ENCODE measurements at regions not wholly inside any gene's neighbourhood (a gene's known extent, or its start where the extent isn't known, plus 50 kb on each side); places are given as distances from the start of the nearest gene placed in this dataset.
"Not testable (repeated sequence)": the region's sequence is repeated elsewhere in the genome, so short reads cannot be mapped to it uniquely, and the experiment has no call there.

- no peak overlapping the region for H3K9ac ChIP-seq (ENCODE audit: insufficient read depth in 1 of 2, low read length in 2 of 2)
- no peak overlapping the region for H3K4me3 ChIP-seq
- ATAC-seq (ENCODE audit: insufficient read depth, low FRiP score) (no peak), DNase-seq (no peak)
- peaks cover 0 to 3% (median 0%) of the 10 kb centered on the region in 4 donors for H3K9me3 ChIP-seq (ENCODE audit: control insufficient read depth in 4 of 4, insufficient read depth in 3 of 4, low read length in 3 of 4)
- no peaks in the 10 kb centered on the region for H3K36me3 ChIP-seq (ENCODE audit: control insufficient read depth in 4 of 4, insufficient read depth in 4 of 4, low read length in 4 of 4)
- TF ChIP-seq CTCF (IDR thresholded peaks at IDR 0.05; ENCODE audit: control extremely low read depth, extremely low read depth) = no peak
- H3K27ac ChIP-seq (ENCODE audit: low read depth in 1 of 2, low read length in 1 of 2) = no peak overlapping the region
- no peaks in the 10 kb centered on the region for H3K4me1 ChIP-seq (ENCODE audit: control insufficient read depth in 5 of 5, insufficient read depth in 5 of 5, low read length in 5 of 5)
- WGBS, 2 donors = 76 to 86% methylated on average over 3 of the region's 3 CpGs
- no peaks in the 10 kb centered on the region for H3K27me3 ChIP-seq (ENCODE audit: control insufficient read depth in 3 of 3, insufficient read depth in 3 of 3, low read length in 2 of 3)
Observed at GRCh38 chr6:125586074-125586473, 163.4 kb upstream of the HEY2 start.

- WGBS, 2 donors = 97 to 99% methylated on average over 1 of the region's 1 CpG
- Histone ChIP-seq H3K27ac (ENCODE audit: low read depth in 1 of 2, low read length in 1 of 2) (no peak overlapping the region), H3K27me3 (ENCODE audit: control insufficient read depth in 3 of 3, insufficient read depth in 3 of 3, low read length in 2 of 3) (no peaks in the 10 kb centered on the region), H3K4me3 (no peak overlapping the region), H3K4me1 (ENCODE audit: control insufficient read depth in 5 of 5, insufficient read depth in 5 of 5, low read length in 5 of 5) (no peaks in the 10 kb centered on the region), H3K9ac (ENCODE audit: insufficient read depth in 1 of 2, low read length in 2 of 2) (no peak overlapping the region), H3K36me3 (ENCODE audit: control insufficient read depth in 4 of 4, insufficient read depth in 4 of 4, low read length in 4 of 4) (no peaks in the 10 kb centered on the region), H3K9me3 (ENCODE audit: control insufficient read depth in 4 of 4, insufficient read depth in 3 of 4, low read length in 3 of 4) (peaks cover 0 to 3% (median 0%) of the 10 kb centered on the region in 4 donors)
- TF ChIP-seq CTCF (IDR thresholded peaks at IDR 0.05; ENCODE audit: control extremely low read depth, extremely low read depth) = no peak
- no peak for DNase-seq
- no peak for ATAC-seq (ENCODE audit: insufficient read depth, low FRiP score)
Observed at GRCh38 chr6:125586605-125587004, 162.8 kb upstream of the HEY2 start.

- Histone ChIP-seq H3K9me3 (ENCODE audit: control insufficient read depth in 4 of 4, insufficient read depth in 3 of 4, low read length in 3 of 4) (peaks cover 0 to 3% (median 0%) of the 10 kb centered on the region in 4 donors), H3K9ac (ENCODE audit: insufficient read depth in 1 of 2, low read length in 2 of 2) (no peak overlapping the region), H3K27me3 (ENCODE audit: control insufficient read depth in 3 of 3, insufficient read depth in 3 of 3, low read length in 2 of 3) (no peaks in the 10 kb centered on the region), H3K27ac (ENCODE audit: low read depth in 1 of 2, low read length in 1 of 2) (peak overlapping the region in 1 of 2 donors; percentile 67), H3K36me3 (ENCODE audit: control insufficient read depth in 4 of 4, insufficient read depth in 4 of 4, low read length in 4 of 4) (no peaks in the 10 kb centered on the region), H3K4me1 (ENCODE audit: control insufficient read depth in 5 of 5, insufficient read depth in 5 of 5, low read length in 5 of 5) (no peaks in the 10 kb centered on the region), H3K4me3 (no peak overlapping the region)
- DNase-seq = no peak
- 73 to 80% methylated on average over 11 of the region's 11 CpGs for WGBS, 2 donors
- ATAC-seq (ENCODE audit: insufficient read depth, low FRiP score) = no peak
- TF ChIP-seq CTCF (IDR thresholded peaks at IDR 0.05; ENCODE audit: control extremely low read depth, extremely low read depth) = no peak
Observed at GRCh38 chr6:125587666-125588632, 161.5 kb upstream of the HEY2 start.

GRCh38 chr6:125591796-125592195, 157.6 kb upstream of the HEY2 start:
- not testable (repeated sequence) for H3K4me3 ChIP-seq; H3K9me3 ChIP-seq (ENCODE audit: control insufficient read depth in 4 of 4, insufficient read depth in 3 of 4, low read length in 3 of 4); H3K4me1 ChIP-seq (ENCODE audit: control insufficient read depth in 5 of 5, insufficient read depth in 5 of 5, low read length in 5 of 5); H3K9ac ChIP-seq (ENCODE audit: insufficient read depth in 1 of 2, low read length in 2 of 2); ATAC-seq (ENCODE audit: insufficient read depth, low FRiP score); DNase-seq; H3K27me3 ChIP-seq (ENCODE audit: control insufficient read depth in 3 of 3, insufficient read depth in 3 of 3, low read length in 2 of 3); H3K36me3 ChIP-seq (ENCODE audit: control insufficient read depth in 4 of 4, insufficient read depth in 4 of 4, low read length in 4 of 4); H3K27ac ChIP-seq (ENCODE audit: low read depth in 1 of 2, low read length in 1 of 2)
- 85 to 96% methylated on average over 3 of the region's 3 CpGs for WGBS, 2 donors
